ENCODE measurements at regions not wholly inside any gene's neighbourhood (a gene's known extent, or its start where the extent isn't known, plus 50 kb on each side); places are given as distances from the start of the nearest gene placed in this dataset.

DNA sequence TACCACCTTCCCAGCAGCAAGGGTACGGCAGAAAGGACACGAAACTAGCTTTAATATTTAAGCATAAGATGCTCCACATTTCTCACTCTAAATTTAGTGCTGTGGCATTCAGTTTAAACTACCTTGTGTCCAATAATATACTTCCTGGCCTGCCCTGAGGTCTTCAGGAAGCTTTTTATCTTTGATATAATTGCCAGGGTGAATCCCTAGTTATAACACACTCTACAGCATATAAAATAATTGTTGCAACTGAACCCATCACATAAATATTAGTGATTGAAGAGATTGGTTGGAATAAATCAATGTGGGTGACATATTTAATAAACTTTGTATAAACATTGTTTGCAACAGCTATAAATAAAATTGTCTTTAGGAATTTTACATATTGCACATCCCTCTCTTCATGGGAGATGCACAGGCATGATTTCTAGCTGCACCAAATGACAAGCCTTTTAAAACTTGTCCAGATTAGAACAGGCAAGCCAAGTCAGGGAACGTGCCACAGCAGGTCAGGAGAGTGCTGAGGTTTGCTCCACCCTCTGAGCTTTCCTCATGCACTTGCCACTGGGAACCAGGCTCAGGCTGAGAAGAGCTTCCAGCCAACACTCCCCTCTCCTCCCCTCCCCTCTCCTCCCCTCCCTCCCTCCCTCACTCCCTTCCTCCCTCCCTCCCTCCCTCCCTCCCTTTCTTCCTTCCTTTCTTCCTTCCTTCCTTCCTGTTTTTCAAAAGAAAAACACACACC, 623.2 kb upstream of the PKN2 start:
- no peaks in the 10 kb centered on the region for H3K36me3 ChIP-seq (ENCODE audit: insufficient read depth, low read length)
- no peaks in the 10 kb centered on the region for H3K9me3 ChIP-seq (ENCODE audit: control insufficient read depth, insufficient read depth, low read length)
- H3K9ac ChIP-seq (ENCODE audit: low read depth, low read length), result no peak overlapping the region
- H3K4me1 ChIP-seq (ENCODE audit: insufficient read depth, low read length), result peaks cover 8% of the 10 kb centered on the region; the same call in 1 of the 2 replicates

DNA sequence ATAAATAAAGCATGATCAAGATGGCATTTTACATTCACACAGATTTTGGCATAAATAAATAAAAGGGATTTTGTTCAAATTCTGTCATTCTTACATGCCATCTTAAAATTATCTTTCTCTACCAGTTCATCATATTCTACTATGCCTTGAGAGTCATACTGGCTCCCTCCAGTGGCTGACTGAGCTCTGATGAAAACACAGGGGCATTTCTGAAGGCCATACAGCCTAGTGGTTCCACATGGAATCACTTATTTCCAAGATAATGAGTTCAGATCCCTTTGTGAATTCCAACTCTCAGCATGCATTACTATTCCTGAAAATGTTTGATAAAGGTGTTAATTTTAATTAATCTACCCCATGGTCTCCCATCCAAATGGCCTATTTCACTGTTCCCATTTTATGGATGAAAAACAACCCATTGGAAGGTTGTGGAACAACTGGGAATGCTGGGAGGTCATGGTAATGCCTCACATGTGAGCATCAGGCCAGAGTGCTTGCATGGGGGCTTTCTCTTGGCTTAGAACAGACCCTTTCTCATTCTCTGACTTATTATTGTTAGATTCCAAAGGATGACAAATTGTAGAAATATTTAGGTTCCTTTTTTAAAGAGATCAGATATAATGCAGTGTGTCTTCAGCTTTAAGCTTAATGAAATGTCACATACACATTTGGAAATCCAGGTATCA, 622.4 kb upstream of the PKN2 start:
- H3K9me3 ChIP-seq (ENCODE audit: control insufficient read depth, insufficient read depth, low read length), result no peaks in the 10 kb centered on the region
- no peaks in the 10 kb centered on the region for H3K36me3 ChIP-seq (ENCODE audit: insufficient read depth, low read length)
- H3K4me1 ChIP-seq (ENCODE audit: insufficient read depth, low read length), result peaks cover 8% of the 10 kb centered on the region; the same call in 1 of the 2 replicates
- H3K9ac ChIP-seq (ENCODE audit: low read depth, low read length), result no peak overlapping the region

DNA sequence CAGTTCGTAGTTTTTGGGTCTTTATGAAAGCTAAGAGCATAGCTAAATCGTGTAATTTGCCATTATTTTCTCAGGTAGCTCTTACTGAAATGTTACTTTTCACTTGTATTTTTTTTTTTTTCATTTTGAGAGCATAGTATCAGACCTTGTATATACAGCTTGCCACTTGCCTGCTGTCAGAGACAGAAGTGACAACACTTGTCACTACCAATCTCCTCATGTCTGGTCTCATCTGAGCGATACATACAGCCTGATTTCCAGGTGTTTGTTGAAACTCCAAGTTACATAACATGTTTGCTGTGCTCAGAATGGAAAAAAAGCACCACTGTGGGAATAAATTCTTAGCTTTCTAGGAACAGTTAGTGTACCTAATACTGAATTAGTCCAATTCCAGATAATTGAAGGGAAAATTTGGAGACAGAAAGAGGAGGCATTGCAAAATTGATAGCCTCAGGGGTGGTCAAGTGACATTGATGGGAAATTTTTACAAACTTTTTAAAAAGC, 621.4 kb upstream of the PKN2 start:
- H3K4me1 ChIP-seq (ENCODE audit: insufficient read depth, low read length), result peaks cover 8% of the 10 kb centered on the region; the same call in 1 of the 2 replicates
- no peaks in the 10 kb centered on the region for H3K36me3 ChIP-seq (ENCODE audit: insufficient read depth, low read length)
- no peaks in the 10 kb centered on the region for H3K9me3 ChIP-seq (ENCODE audit: control insufficient read depth, insufficient read depth, low read length)
- H3K9ac ChIP-seq (ENCODE audit: low read depth, low read length), result no peak overlapping the region

DNA sequence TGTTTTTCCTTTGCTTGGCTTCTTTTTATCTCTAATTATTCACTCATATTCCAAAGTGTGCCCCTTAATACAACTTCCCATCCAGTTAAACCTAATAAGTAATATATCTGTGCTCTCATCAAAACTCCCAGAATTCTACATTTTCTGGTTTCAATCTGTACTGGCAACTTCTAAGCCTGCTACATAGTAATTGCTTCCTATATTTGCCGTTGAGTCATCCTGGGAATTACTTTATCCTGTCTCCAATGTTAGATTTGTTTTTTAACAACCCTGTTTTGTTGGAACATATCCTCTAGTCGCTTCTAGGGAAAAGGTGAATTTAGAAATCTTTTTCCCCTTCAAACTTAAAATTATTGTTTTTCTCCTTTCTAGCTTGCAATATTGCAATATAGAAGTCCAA, 620.5 kb upstream of the PKN2 start:
- Histone ChIP-seq H3K4me1 (ENCODE audit: insufficient read depth, low read length) (peaks cover 8% of the 10 kb centered on the region; the same call in 1 of the 2 replicates), H3K36me3 (ENCODE audit: insufficient read depth, low read length) (no peaks in the 10 kb centered on the region), H3K9me3 (ENCODE audit: control insufficient read depth, insufficient read depth, low read length) (no peaks in the 10 kb centered on the region), H3K9ac (ENCODE audit: low read depth, low read length) (no peak overlapping the region)

DNA sequence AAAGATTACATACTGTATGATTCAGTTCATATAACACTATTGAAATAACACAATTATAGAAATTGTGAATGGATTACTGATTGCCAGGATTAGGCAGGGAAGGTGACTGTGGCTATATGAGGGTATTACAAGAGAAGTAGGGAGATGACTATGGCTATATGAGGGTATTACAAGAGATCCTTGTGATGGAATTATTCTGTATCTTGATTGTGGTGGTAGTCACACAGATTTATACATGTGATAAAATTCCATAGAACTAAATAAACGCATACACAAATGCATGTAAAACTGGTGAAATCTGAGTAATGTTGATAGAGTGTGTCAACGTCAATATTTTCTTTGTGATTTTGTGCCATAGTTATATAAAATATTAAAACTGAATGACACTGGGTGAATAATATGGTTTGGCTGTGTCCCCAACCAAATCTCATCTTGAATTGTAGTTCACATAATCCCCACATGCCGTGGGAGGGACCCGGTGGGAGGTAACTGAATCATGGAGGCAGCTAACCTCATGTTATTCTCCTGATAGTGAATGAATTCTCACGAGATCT, 615.6 kb upstream of the PKN2 start:
- Histone ChIP-seq H3K36me3 (ENCODE audit: insufficient read depth, low read length) (no peaks in the 10 kb centered on the region), H3K9me3 (ENCODE audit: control insufficient read depth, insufficient read depth, low read length) (no peaks in the 10 kb centered on the region), H3K4me1 (ENCODE audit: insufficient read depth, low read length) (no peaks in the 10 kb centered on the region), H3K9ac (ENCODE audit: low read depth, low read length) (no peak overlapping the region)

DNA sequence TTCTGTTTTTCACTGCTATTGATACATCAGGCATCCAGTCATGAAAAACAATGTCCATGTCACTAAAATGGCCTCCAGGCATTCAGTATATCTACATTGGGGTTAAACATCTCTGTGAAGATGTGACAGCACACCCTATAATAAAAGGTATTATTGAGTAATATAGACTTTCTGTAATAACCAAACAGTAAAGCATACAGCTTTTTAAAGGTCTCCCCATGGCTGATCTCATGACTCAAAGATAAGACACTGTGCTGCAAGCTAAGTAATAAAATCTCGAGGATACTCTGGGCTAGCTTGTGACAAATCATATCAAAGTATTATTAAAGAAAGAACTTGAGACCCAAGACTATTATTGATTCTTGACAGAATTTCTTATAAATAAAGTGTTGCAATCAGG, 613.1 kb upstream of the PKN2 start:
- no peak overlapping the region for H3K9ac ChIP-seq (ENCODE audit: low read depth, low read length)
- no peaks in the 10 kb centered on the region for H3K36me3 ChIP-seq (ENCODE audit: insufficient read depth, low read length)
- H3K9me3 ChIP-seq (ENCODE audit: control insufficient read depth, insufficient read depth, low read length), result no peaks in the 10 kb centered on the region
- H3K4me1 ChIP-seq (ENCODE audit: insufficient read depth, low read length), result no peaks in the 10 kb centered on the region

DNA sequence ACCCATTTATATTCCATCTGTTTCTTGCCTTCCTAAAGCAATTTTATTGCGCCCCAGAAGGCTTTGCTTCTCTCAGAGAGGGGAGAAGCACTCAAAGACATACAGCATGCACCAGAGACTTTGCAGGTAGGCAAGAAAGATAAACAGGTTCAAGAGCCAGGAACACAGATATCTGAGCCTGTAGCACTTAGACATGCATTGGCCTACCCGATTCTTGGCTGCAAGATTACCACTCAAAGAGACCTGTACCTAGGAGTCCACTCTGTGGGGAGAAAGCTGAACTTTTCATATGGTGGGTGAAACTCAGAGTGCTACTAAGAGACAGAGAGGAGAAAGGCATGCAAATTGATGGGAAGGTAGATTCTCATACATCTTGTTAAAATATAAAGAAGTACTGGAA, 609.4 kb upstream of the PKN2 start:
- Histone ChIP-seq H3K9me3 (ENCODE audit: control insufficient read depth, insufficient read depth, low read length) (no peaks in the 10 kb centered on the region), H3K9ac (ENCODE audit: low read depth, low read length) (no peak overlapping the region), H3K36me3 (ENCODE audit: insufficient read depth, low read length) (no peaks in the 10 kb centered on the region), H3K4me1 (ENCODE audit: insufficient read depth, low read length) (no peaks in the 10 kb centered on the region)

DNA sequence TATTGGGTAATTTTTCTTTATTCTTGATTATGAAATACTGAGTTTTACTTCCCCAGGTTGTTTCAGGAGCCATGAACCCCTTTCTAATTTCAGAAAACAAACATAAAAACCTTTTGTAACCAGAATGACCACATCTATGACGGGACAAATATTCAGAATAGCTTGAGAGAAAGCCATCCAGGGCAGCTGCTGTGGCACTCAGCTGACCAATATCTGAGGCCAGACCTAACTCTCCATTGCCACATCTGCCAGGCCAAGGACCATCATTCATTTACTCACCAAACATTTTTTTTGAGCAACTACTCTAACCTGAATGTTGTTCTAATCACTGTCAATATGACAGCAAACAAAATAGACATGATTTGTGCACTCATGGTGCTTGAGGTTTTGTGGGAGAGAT, 608.3 kb upstream of the PKN2 start:
- H3K9me3 ChIP-seq (ENCODE audit: control insufficient read depth, insufficient read depth, low read length), result no peaks in the 10 kb centered on the region
- H3K4me1 ChIP-seq (ENCODE audit: insufficient read depth, low read length), result no peaks in the 10 kb centered on the region
- no peak overlapping the region for H3K9ac ChIP-seq (ENCODE audit: low read depth, low read length)
- H3K36me3 ChIP-seq (ENCODE audit: insufficient read depth, low read length), result no peaks in the 10 kb centered on the region

DNA sequence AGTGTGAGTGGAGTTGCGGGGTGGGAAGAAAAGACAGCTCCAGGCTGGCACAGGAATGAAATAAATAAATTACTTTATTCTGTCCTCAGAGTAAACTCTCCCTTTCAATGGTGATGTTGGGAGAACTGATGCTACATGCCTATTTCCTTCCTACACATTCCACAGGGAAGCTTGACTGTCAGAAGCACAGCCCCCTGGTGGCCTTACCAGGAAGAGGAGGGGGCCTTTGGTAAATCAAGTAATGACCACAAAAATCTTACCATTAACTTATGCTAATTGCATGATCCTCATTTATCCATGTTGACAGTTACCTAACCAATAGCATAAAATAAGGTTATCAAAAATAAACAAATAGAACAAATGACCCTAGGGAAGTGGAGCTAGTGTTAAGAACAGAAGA, 605.0 kb upstream of the PKN2 start:
- no peaks in the 10 kb centered on the region for H3K4me1 ChIP-seq (ENCODE audit: insufficient read depth, low read length)
- H3K9me3 ChIP-seq (ENCODE audit: control insufficient read depth, insufficient read depth, low read length), result no peaks in the 10 kb centered on the region
- H3K36me3 ChIP-seq (ENCODE audit: insufficient read depth, low read length), result no peaks in the 10 kb centered on the region
- no peak overlapping the region for H3K9ac ChIP-seq (ENCODE audit: low read depth, low read length)

DNA sequence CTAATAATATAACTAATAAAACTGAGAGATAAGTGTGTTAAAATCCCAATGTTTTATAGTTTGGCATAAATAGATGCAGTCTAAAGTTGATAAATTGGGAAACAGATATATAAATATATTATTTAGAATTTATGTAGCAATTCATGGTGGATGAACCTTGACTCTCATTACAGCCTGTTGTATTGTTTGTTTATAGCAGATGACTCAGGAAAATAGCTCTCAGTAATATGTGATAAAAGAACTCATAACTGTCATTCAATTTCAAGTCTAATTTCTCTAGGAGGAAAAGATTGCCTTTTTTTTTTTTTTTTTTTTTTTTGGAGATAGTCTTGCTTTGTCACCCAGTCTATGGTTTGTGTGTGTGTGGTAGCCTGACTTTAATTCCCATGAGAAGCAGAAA, 603.2 kb upstream of the PKN2 start:
- H3K9me3 ChIP-seq (ENCODE audit: control insufficient read depth, insufficient read depth, low read length), result no peaks in the 10 kb centered on the region
- H3K36me3 ChIP-seq (ENCODE audit: insufficient read depth, low read length), result no peaks in the 10 kb centered on the region

DNA sequence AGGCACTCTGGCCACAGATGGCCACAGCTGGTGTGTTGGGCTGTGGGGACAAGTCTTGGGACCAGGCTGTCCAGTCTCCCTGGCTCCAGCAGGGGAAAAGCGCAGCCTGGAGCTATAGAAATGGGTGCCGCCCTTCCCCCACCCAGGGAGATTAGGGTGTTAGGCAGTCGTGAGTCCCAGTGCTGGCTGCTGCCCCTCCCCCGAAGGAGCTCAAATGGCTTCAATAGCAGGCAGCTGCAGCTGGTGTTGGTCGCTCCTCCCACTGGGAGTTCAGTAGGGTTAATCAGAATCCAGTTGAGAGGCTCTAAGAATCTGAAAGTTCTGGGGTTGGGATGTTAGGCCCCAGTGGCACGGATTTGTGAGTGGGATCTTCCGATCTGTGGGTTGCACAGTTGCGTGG, 595.6 kb upstream of the PKN2 start:
- Histone ChIP-seq H3K9ac (ENCODE audit: low read depth, low read length) (no peak overlapping the region), H3K4me1 (ENCODE audit: insufficient read depth, low read length) (no peaks in the 10 kb centered on the region), H3K9me3 (ENCODE audit: control insufficient read depth, insufficient read depth, low read length) (no peaks in the 10 kb centered on the region), H3K36me3 (ENCODE audit: insufficient read depth, low read length) (no peaks in the 10 kb centered on the region)

More for the DNA sequence above, 603.2 kb upstream of the PKN2 start:
- H3K9ac ChIP-seq (ENCODE audit: low read depth, low read length), result no peak overlapping the region
- no peaks in the 10 kb centered on the region for H3K4me1 ChIP-seq (ENCODE audit: insufficient read depth, low read length)

DNA sequence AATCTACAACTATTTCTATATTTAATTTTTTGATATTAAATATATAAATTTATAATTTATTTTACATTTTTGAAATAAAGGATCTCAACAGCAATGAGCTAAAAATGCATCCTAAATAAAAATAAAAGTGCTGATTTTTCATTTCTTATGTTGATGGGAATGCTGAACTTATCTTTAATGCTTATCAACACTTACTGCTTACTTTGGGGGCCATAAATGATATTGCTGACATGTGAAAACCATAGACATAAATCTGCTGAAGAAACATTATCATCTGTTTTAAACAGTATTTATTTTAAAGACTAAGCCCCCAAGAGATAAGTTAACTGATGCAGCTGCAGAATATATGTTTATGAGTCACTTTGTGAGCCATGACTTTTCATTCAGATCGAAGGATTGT, 594.1 kb upstream of the PKN2 start:
- Histone ChIP-seq H3K9ac (ENCODE audit: low read depth, low read length) (no peak overlapping the region), H3K9me3 (ENCODE audit: control insufficient read depth, insufficient read depth, low read length) (no peaks in the 10 kb centered on the region), H3K36me3 (ENCODE audit: insufficient read depth, low read length) (no peaks in the 10 kb centered on the region), H3K4me1 (ENCODE audit: insufficient read depth, low read length) (no peaks in the 10 kb centered on the region)

DNA sequence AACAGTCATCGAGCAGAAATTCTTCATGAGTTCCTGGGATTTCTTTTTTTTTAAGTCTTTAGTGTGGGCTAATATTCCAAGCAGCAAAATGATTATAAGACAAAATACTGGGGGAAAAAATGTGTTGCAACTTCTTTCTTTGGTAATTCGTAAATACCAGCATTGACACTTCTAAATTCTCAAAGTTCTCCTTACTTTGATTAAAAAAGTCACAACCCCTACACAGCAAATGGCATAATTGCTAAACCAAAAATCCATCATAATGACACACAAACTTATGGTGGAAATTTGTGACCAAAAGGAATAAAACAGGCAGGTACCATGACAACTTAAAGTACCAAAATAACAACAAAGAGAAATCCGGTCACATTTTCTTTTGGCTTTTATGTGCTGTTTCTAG, 585.2 kb upstream of the PKN2 start:
- Histone ChIP-seq H3K36me3 (ENCODE audit: insufficient read depth, low read length) (no peaks in the 10 kb centered on the region), H3K9me3 (ENCODE audit: control insufficient read depth, insufficient read depth, low read length) (no peaks in the 10 kb centered on the region), H3K4me1 (ENCODE audit: insufficient read depth, low read length) (no peaks in the 10 kb centered on the region), H3K9ac (ENCODE audit: low read depth, low read length) (no peak overlapping the region)

DNA sequence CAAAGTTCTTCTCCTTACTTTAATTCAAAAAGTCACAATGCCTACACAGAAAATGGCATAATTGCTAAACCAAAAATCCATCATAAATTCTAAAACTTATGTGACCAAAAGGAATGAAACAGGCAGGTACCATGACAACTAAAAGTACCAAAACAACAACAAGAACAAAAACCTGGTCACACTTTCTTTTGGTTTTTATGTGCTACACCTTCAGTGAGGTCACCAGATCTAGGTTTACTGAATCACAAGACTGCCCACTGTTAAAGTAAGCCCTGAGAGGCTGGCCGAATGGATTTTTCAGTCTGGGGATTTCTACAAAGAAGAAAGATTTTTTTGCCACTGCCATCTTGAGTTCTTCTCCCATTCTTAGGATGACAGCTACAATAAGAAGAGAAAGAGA, 583.0 kb upstream of the PKN2 start:
- Histone ChIP-seq H3K4me1 (ENCODE audit: insufficient read depth, low read length) (no peaks in the 10 kb centered on the region), H3K9ac (ENCODE audit: low read depth, low read length) (no peak overlapping the region), H3K36me3 (ENCODE audit: insufficient read depth, low read length) (no peaks in the 10 kb centered on the region), H3K9me3 (ENCODE audit: control insufficient read depth, insufficient read depth, low read length) (no peaks in the 10 kb centered on the region)

DNA sequence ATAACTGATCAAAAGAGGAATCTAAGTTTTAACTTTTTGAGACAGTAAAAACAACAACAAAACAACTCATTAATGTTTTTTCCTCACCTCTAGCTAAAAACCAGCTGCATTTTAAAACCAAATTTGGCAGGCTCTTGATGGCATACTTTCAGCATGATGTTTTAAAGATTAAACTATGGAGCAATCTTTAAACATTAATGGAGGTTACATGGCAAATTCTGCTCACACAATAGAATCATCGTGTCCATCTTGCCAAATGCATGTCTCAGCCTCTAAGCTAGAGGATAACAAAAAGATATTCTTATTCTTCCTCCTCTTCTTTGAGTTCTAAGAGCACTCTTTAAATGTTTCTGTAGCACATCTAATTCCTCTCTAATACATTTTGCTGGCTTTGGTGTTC, 579.8 kb upstream of the PKN2 start:
- Histone ChIP-seq H3K9ac (ENCODE audit: low read depth, low read length) (no peak overlapping the region), H3K9me3 (ENCODE audit: control insufficient read depth, insufficient read depth, low read length) (no peaks in the 10 kb centered on the region), H3K4me1 (ENCODE audit: insufficient read depth, low read length) (no peaks in the 10 kb centered on the region), H3K36me3 (ENCODE audit: insufficient read depth, low read length) (no peaks in the 10 kb centered on the region)

All from ES-I3 (cell line).